ENCODE measurements at regions not wholly inside any gene's neighbourhood (a gene's known extent, or its start where the extent isn't known, plus 50 kb on each side); places are given as distances from the start of the nearest gene placed in this dataset.

GRCh38 chr14:22149058-22149457, 440.0 kb downstream of the DAD1 start:
- Mint-ChIP-seq H3K4me1 (no peaks in the 10 kb centered on the region), H3K27ac (ENCODE audit: unreplicated experiment) (no peak overlapping the region), H3K27me3 (ENCODE audit: low read depth) (peaks cover 47% of the 10 kb centered on the region), H3K9me3 (peaks cover 12% of the 10 kb centered on the region), H3K4me3 (no peak overlapping the region), H3K36me3 (ENCODE audit: low read depth) (peaks cover 2% of the 10 kb centered on the region)
- TF ChIP-seq CTCF (conservative IDR thresholded peaks at IDR 0.05), result no peak
- no peak for DNase-seq (ENCODE audit: low read depth, low spot score)

- Mint-ChIP-seq H3K36me3 (ENCODE audit: low read depth) (peaks cover 2% of the 10 kb centered on the region), H3K9me3 (peaks cover 4% of the 10 kb centered on the region), H3K27me3 (ENCODE audit: low read depth) (peaks cover 48% of the 10 kb centered on the region), H3K4me1 (no peaks in the 10 kb centered on the region), H3K27ac (ENCODE audit: unreplicated experiment) (no peak overlapping the region), H3K4me3 (no peak overlapping the region)
- TF ChIP-seq CTCF (conservative IDR thresholded peaks at IDR 0.05), result no peak
- no peak for DNase-seq (ENCODE audit: low read depth, low spot score)
These were observed 441.3 kb downstream of the DAD1 start for GRCh38 chr14:22147716-22148115.

DNA sequence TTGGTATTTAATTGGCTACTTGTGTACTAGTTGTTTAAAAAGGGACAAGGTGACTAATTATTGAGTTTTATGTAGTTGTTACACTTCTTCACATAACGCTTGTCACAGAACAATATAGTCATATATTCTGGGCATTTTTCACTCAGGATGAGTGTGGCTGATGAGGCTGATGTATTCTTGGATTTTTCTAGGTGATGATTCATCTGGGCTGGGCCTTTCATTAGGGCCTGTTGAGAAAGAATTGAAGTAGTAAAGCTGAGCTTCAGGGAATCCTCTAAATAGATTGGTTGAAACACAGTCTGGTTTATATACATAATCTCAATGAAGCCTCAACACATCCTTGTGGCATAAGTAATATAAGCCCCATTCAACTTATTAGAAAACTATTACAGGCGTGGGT, 445.7 kb downstream of the DAD1 start:
- no peak overlapping the region for H3K4me3 Mint-ChIP-seq
- H3K4me1 Mint-ChIP-seq, result no peaks in the 10 kb centered on the region
- no peaks in the 10 kb centered on the region for H3K36me3 Mint-ChIP-seq (ENCODE audit: low read depth)
- no peak for TF ChIP-seq CTCF (conservative IDR thresholded peaks at IDR 0.05)
- H3K27me3 Mint-ChIP-seq (ENCODE audit: low read depth), result peaks cover 65% of the 10 kb centered on the region
- no peaks in the 10 kb centered on the region for H3K9me3 Mint-ChIP-seq
- DNase-seq (ENCODE audit: low read depth, low spot score), result no peak
- H3K27ac Mint-ChIP-seq (ENCODE audit: unreplicated experiment), result no peak overlapping the region

GRCh38 chr14:22140633-22141032, 448.4 kb downstream of the DAD1 start:
- peaks cover 50% of the 10 kb centered on the region for H3K27me3 Mint-ChIP-seq (ENCODE audit: low read depth)
- no peak overlapping the region for H3K4me3 Mint-ChIP-seq
- no peaks in the 10 kb centered on the region for H3K36me3 Mint-ChIP-seq (ENCODE audit: low read depth)
- no peaks in the 10 kb centered on the region for H3K4me1 Mint-ChIP-seq
- no peak for DNase-seq (ENCODE audit: low read depth, low spot score)
- H3K27ac Mint-ChIP-seq (ENCODE audit: unreplicated experiment), result no peak overlapping the region
- no peaks in the 10 kb centered on the region for H3K9me3 Mint-ChIP-seq
- no peak for TF ChIP-seq CTCF (conservative IDR thresholded peaks at IDR 0.05)

GRCh38 chr14:22131749-22132476, 457.1 kb downstream of the DAD1 start:
- Mint-ChIP-seq H3K9me3 (peaks cover 7% of the 10 kb centered on the region), H3K4me1 (no peaks in the 10 kb centered on the region), H3K27me3 (ENCODE audit: low read depth) (peaks cover 9% of the 10 kb centered on the region), H3K36me3 (ENCODE audit: low read depth) (no peaks in the 10 kb centered on the region), H3K4me3 (no peak overlapping the region), H3K27ac (ENCODE audit: unreplicated experiment) (no peak overlapping the region)
- peak; percentile 68 for TF ChIP-seq CTCF (conservative IDR thresholded peaks at IDR 0.05)
- peak; percentile 40 for DNase-seq (ENCODE audit: low read depth, low spot score)

Data from neural crest cell (in vitro differentiated cells).